GM21825 (cell line): ENCODE measurements at regions not wholly inside any gene's neighbourhood (a gene's known extent, or its start where the extent isn't known, plus 50 kb on each side); places are given as distances from the start of the nearest gene placed in this dataset.
A peak's percentile ranks its signal among the peaks of the same experiment; 100 is the strongest.

Source experiments
- ATAC-seq: cut with Tn5 transposase; IDR thresholded peaks from one replicate; pipeline ENCODE4 v1.9.1; 2021; ENCODE audit warnings: mild to moderate bottlenecking, moderate library complexity; ENCODE audit not compliant: unreplicated experiment

DNA sequence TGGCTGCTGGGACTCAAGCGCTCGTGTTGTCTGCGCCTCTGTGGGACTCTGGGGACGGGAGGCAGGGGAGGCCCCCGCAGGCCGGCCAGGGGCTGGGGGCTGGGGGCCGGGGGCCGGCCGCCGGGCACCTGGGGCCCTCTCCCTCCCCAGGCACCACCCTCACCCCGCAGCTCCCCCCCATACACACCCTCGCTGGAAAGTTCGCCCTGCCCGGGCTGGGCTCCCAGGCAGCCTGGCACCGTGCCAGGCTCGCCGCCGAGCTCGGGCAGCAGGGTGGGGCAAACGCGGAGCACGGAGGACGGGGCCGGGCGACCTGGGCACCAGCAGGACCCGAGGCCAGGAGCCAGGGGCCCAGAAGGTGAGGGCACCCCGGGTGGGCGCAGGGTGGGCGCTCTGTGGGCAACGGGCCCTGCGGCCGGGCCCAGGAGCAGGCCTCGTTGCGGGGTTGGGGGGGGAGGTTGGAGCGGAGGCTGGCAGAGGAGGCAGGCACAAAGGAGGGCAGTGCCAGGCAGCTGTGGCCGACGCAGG lies 76.7 kb upstream of the WNT7B start:
- ATAC-seq, result no peak

DNA sequence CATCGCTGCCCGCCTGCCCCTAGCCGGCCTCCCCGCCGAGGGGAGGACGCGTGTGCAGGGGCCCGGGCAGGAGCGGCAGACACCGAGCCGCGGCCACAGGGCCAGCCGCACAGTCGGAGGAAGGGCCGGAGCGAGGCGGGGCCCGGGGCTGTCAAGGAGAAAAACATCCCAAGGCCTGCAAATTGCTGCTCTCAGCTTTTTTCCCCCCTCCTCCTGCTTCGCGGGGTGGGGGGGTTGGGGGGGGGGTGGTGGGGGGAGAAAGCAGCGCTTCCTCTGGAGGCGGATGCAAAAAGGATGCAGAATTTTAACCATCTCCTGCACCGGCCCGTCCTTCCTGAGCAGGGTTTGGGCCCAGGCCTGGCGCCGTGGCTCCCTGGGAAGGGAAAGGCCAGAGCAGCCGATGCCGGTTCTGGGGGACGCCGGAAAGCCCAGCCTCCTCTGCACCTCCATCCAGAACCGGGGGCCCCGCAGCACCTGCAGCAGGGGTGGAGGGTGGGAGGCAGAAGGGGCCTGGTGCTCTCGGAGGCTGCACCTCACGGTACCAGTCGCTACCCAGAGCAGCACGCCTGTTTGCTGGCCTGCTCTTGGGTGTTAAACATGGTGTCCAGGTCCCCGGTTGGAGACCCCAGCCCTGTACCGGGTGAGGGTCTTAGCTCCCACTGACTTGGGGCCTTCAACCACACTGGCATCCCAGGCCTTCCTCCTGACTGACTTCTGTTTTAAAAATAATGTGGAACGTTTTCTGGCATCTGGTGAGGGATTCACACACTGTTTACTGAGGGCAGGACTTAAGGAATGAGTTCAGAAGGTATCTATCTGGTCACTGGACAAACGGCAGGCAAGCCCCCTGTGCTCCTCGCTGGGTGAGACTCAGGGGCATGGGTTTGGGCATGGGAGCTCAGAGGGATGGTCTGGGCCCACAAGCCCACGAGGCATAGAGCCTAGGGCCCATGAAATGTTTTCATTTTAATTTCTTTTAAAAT lies 77.4 kb upstream of the WNT7B start:
- ATAC-seq, result no peak

DNA sequence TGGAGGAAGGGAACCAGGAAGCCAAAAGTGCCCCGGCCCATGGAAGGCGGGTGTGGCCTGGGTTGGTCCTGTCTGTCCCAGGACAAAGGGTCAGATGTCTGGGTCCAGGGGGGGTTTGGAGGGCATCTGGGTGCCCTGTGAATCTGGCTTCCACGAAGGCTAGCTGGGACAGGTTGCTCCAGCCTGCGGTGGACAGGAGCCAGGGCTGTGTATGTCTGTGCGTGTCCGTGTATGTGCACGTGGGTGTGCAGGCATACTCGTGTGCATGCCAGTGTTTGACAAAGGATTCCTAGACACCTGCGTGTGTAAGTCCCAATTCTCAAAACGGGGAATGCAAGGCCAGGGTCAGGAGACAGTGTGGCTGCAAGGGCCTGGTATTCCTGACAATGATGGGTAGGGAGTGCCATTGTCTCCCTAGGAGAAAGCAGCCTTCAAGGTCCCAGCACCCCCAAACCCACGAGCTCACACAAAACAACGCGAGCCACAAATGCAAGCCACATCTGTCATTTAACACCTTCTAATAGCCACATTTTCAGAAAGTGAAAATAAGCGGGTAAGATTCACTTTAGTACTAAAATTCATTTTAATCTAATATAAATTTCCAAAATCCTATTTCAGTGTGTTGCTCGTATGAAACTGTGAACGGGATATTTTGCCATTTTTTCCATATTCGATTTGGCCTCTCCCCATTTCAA lies 78.4 kb upstream of the WNT7B start:
- no peak for ATAC-seq

DNA sequence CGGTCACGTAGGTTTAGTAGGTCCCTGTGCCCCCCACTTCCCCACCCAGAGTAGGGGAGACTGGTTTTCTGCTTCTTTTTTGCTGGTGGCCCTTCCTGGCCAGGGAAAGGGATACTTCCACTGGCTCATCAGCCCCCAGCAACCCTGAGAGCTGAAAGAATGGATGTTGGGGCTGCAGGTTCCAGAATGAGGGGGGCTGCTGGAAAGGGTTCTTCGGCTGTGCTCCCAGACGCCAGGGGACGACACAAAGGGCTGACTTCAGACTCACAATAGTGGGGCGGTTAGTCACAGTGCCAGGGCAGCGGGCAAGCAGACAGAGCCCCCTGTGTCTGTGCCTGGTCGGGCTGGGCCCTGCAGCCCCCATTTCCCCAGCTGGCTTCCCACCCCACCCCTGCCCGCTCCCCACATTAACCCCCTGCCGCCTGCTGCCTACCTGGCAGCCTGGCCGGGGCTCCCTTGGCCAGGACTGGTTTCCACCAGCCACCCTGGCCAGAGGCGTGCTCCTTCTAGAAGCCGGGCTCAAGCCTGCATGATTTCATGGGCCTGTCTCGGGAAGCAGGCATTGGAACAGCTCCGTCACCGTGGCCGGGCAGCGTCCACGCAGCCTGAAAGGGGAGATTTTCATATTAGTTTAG lies 79.1 kb upstream of the WNT7B start:
- no peak for ATAC-seq

DNA sequence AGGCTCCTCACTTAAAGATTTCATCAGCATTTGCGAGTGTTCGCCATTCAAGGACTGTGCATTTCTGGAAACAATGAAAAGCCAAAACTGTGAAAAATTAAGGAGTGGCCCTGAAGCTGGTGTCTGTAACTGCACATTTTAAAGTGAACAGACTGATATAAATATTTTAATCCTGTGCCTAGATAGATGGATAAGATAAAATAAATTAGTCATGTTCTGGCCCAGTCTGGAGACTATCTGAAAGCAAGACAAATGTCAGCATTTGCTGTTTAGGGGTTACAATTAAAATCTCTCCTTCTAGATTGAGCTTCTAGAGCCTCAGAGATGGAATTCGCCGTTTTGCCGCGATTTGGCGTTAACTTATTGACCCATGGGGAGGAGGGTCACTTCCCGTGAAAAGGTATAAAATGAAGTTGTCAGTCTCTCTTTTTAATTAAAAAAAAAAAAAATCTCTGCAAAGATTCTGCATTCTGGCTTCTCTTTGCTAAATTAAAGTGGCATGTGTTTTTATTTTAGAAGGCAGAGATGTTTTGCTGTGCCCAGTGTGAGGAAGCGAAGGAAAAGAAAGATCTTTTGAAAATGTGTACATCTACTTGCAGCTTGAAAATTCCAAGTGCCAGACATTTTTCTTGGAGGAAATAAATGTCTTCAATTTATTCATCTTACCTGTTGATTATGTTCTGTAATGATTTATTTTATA lies 79.7 kb upstream of the WNT7B start:
- no peak for ATAC-seq

DNA sequence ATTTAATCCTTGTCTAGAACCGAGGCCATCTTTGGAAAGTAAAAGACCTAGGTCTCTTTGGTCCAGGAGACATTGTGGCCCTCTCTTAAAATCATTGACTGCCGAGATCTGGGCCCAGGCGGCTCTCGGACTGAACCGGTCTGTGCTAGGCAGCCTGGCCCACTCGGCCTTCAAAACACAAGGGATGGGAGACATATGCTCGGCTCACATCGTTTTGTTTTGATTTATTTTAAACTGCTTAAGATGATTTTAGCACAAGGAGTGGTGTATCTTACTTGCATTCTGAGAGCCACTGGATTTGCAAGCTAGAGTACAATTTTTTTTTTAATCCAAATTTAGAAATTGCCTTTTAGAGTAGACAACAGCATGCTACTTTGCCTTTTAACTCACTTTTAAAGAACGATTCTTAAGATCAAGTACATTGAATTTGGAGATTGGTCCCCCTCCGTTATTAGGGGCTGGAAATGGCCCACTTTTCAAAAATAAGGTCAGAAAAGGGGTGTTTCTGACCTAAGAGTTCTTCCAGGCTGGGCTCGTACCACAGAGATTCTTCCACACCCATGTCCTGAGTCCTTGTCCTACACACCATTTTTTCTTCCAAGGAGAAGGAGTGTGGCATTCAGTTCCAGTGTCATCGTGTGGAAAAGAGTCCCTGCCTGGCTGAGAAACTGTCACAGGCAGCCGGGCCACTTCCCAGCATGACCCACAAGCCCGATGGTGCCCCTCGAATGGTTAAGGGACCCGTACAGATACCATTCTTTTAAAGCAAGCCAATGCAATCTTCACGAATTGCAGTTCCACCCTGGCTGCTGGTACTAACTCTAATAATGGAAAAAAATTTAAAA lies 80.5 kb upstream of the WNT7B start:
- ATAC-seq, result no peak

DNA sequence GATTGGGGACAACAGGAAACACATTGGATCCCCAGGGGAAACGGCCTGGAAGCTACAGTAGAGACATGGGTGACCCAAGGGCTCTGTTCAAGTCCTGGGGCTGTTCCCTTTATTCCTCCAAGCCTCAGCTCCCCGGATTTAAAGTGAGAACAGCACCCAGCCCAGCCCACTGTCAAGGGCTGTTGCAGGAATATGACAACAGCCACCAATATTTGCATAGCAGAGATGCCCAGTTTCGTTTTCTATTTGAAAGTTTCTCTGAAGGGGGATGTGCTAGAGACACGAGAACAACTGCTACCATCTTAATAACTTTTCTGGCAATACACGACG lies 81.1 kb upstream of the WNT7B start:
- ATAC-seq, result peak; percentile 60

DNA sequence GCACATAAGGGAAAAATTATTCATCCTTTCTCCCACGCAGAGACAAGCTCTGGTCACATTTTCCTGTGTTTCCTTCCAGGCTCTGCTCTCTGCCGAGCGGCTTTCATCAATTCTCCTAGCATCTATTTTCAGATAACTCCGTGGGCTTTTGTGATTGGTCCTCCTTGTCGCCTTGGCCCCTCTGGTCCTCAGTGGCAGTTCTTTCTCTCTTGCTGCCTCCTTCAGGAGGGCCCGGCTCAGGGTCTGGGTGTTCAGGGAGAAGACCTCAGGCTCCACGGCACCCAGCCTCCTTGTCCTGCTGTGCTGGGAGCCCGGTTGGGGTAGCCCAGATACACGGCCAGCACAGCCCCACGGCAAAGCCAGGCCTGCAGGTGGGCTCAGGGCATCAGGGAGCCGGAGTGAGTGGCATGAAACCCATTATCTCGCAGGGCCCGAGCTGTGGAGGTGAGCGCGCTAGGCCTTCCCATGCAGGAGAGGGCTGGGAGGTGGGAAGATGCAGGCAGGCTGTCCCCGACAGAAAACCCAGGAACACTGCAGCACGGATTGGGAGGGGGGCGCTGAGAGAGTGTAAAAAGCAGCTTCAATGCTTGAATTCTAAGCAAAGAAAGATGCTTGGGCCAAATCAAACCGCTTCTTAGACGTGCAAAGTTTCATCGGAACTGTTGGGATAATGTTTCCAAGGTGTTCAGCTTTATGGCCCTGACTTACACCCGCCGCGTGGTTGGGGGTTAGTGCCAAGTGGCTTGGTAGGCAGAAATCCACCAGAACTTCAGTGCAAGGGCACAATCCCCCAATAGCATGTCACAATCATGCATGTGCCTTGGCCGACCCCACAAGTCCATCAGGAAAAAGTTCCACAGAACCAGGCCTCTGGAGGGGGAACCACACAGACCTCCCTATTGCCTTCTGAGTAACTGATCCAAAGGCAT lies 81.9 kb upstream of the WNT7B start:
- no peak for ATAC-seq

DNA sequence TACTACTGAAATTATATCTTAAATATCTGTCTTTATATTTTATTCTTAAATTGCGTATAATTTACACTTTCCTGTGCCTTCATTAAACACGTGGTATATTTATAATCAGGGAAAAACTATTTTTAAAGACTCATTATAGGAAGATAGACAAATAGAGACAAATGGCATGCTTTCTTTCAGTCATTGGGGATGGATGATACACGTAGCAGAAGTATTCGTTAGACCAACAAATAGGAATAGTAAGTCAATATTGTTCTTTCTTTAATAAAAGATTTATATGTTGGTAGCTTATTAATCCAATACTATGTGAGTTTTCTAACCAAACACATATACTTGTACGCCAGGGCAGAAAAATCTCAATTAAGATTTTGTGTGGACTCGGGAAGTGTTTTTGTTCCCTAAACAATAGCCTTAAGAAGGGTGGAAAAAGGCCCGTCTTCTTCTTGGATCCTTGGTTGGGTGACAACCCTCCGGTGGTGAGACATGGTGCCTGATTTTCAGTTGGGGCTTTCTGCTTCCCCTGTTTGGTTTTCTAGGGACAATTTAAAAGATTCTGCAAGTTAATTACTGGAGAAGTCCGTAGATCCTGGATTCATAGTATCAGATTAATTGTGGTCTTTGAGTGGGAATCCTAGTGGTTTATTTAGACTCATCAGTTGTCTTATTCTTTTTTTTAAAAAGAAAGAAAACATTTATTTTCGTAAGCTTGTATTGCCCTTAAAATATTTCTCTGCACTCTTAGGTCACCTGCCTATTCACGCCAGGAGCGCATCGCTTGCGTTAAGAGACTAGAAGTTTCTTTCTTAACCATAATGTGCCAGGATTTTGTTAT lies 83.5 kb upstream of the WNT7B start:
- no peak for ATAC-seq

DNA sequence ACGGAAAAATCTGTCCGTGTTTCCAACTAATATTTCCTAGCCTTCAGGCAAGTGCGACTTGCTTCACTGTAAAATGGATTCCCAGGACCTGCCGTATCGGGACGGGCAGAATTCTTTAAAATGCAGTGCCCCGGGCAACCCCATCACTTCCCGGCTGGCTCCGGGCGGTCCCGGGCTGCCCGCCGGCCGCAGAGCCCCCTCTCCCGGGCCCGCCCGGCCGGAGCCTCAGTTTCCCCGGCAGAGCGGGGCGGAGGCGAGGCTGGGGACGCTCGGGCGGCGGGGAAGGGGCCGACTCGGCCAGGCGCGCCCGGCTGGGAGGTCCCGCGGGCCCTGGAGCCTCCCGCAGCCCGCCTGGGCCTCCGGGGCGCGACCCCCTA lies 84.2 kb upstream of the WNT7B start:
- ATAC-seq, result no peak

DNA sequence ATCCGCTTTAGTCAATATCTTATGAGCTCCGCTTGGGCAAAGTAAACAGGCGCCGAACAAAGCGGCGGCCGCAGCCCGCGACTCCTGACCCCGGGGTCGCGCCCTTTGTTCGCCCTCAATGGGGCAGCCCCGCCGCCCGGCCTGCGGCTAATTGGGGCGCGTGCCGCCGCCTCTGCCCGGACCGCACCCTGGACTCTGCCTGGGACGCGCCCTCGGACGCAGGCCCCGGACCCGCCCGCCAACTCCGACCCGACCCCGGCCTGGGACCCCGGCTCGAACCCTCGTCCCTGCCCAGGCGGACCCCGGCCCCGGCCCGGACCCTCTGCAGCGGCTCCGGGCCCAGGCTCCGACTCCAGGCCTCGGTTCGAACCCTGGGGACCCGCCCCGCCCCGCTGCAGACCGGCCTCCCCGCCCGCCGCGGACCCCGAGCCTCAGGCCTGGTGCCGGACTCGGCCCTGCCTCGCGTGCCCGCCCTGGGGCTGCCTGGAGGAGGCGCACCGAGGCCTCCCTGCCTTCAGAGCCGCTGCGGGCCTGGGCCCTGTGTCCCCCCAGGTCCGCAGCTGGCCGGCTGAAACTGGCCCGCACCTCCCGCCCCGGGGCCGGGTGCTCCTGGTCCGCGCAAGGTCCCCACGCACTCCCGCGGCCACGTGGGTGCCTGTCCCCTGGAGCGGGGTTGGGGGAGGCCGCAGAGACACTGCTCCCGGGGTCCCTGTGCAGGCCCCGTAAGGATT lies 84.7 kb upstream of the WNT7B start:
- ATAC-seq, result no peak

DNA sequence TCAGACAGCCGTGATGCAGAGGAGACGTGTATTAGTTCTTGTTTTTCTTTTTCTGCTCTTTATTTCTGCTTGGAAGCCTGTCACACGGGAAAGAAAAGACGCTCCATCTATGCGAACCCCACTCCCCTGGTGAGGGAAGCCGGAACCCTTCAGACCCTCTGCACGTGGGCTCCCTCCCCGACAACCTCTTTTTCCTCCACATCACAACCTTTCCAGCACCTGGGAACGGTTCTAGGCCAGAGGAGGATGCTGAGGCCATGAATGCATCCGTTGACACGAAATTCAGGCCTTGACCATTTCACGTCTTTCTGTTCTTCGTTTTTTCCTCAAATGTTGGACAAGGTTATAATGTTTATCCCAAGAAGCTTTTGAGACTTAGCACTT lies 85.3 kb upstream of the WNT7B start:
- no peak for ATAC-seq

DNA sequence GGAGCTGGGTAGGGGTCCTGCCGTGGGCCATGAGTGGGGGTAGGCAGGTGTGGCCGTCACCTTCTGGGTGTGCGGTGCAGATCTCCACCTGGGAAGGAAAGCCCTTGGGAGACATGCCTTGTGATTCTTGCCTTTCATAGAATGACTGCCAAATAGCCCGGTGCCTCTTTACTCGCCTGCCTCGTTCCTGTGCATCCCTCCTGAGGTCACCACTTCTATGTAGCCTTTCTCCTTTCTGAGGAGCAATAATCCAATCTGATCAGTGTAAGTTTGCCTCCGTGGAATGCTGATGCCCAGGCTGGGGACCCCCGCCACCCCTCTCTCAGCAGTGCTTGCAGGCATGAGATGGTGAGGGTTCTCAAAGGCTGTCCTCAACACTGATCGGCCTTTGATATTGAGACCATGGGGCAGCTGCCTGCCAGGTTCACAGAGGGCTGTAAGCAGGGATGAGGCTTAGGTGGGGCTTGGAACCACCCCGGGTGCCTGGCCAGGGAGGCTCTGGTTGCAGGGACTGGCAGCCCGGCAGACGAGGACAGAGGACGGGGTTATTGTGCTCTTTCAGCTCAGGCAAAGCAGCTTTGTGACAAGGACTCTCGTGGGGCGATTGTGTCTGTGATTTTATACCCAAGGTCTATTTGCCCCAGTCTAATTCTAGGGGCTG lies 86.1 kb upstream of the WNT7B start:
- ATAC-seq, result no peak

DNA sequence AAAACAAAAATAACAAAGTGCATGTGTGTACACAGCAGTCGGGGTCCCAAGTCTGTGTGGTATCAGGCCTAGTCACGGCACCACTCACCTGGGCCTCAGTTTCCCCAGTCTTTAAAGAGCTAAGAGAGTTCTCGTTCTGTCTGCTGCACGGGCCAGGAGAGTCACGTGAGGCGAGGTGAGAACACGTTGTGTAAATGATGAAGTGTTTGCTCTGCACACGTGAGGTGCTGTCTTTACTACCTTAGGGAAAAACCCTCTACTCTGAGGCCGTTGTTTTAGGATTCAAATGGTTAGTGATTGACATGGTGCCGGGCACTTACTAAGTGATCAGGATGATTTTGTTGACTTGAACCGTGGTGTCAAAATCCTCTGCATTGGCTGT lies 86.5 kb upstream of the PPARA start:
- no peak for ATAC-seq

DNA sequence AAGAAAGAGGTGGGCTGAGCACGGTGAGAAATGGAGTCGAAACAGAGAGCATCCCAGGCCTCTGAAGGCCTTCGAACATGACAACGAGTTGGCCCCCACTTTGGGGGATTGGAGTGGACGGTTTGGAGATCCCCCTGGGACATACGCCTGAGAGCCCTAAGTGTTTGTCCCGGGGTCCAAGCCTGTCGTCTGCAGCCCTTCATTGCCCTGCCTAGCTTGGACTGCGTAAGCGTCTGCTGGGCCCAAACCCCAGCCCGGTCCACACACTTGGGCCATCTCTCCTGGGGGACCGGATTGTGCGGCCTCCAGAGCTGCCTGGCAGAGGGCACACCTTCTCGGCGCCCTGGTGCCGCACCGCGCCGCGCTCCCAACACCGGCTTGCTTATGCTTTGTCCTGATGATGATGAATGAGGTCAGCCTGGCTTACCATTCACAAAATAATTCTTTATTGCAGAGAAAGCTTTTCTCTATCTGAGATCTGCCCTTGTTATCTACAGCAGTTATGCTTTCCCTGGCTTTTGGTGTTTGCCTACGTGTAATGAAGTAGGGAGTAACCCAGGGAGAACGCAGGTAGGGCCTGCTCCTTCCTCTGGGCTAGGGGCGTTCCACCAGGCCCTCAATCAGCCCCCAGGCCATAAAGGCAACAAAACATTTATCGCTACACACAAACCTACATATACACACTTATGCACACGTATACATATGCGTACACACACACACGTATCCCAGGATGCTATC lies 85.9 kb upstream of the PPARA start:
- no peak for ATAC-seq

DNA sequence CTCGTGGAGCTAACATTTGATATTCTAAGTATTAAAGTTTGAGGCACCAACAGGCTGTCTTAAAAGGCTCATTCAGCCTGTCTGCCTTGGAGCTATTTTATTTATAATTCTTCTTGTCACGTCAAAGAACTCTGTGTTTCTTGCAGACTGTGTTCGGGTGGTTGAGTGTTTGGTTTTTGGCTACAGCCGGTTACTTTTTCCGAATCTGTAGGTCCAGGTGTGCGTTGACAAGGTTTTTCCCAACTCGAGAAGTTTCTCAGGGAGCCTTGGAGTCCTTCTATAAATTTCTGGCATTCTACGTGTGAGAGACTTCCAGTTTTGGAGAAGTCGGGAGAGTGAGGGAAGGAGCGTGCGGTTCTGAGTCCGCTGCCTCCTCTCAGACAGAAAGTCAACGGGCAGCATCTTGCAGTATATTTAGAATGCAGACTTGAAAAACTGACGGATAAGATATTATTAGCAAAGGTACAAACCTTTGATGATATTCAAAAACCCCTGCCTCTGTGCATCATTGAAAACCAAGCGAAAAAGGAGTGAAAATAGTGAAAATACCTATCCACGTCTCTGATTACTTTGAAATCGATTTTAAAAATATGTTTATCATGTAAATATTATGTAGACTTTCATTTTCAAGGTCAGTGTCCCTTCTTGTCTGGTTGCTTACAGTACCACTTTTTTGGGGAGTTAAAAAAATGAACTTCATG lies 85.2 kb upstream of the PPARA start:
- ATAC-seq, result no peak
